ENCODE measurements at regions not wholly inside any gene's neighbourhood (a gene's known extent, or its start where the extent isn't known, plus 50 kb on each side); places are given as distances from the start of the nearest gene placed in this dataset.
"Not testable (repeated sequence)": the region's sequence is repeated elsewhere in the genome, so short reads cannot be mapped to it uniquely, and the experiment has no call there.

DNA sequence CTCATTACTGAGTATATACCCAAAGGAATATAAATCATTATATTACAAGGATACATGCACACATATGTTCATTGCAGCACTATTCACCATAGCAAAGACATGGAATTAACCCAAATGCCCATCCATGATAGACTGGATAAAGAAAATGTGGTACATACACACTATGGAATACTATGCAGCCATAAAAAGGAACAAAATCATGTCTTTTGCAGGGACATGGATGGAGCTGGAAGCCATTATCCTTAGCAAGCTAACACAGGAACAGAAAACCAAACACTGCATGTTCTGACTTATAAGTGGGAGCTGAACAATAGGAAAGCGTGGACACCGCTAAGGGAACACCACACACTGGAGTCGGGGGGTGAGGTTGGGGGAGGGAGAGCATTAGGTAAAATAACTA, 236.7 kb upstream of the NFIA start:
- TF ChIP-seq, protein P1, sequence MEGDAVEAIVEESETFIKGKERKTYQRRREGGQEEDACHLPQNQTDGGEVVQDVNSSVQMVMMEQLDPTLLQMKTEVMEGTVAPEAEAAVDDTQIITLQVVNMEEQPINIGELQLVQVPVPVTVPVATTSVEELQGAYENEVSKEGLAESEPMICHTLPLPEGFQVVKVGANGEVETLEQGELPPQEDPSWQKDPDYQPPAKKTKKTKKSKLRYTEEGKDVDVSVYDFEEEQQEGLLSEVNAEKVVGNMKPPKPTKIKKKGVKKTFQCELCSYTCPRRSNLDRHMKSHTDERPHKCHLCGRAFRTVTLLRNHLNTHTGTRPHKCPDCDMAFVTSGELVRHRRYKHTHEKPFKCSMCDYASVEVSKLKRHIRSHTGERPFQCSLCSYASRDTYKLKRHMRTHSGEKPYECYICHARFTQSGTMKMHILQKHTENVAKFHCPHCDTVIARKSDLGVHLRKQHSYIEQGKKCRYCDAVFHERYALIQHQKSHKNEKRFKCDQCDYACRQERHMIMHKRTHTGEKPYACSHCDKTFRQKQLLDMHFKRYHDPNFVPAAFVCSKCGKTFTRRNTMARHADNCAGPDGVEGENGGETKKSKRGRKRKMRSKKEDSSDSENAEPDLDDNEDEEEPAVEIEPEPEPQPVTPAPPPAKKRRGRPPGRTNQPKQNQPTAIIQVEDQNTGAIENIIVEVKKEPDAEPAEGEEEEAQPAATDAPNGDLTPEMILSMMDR (IDR thresholded peaks at IDR 0.05; ENCODE audit: low read depth, low read length, missing input control): not testable (repeated sequence)
- TF ChIP-seq TAF1 (conservative IDR thresholded peaks at IDR 0.05); JUND (IDR thresholded peaks at IDR 0.05); RAD21 (IDR thresholded peaks at IDR 0.05): not testable (repeated sequence)
- TF ChIP-seq, protein P2, sequence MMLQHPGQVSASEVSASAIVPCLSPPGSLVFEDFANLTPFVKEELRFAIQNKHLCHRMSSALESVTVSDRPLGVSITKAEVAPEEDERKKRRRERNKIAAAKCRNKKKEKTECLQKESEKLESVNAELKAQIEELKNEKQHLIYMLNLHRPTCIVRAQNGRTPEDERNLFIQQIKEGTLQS (IDR thresholded peaks at IDR 0.05): not testable (repeated sequence)
- TF ChIP-seq, protein P3, sequence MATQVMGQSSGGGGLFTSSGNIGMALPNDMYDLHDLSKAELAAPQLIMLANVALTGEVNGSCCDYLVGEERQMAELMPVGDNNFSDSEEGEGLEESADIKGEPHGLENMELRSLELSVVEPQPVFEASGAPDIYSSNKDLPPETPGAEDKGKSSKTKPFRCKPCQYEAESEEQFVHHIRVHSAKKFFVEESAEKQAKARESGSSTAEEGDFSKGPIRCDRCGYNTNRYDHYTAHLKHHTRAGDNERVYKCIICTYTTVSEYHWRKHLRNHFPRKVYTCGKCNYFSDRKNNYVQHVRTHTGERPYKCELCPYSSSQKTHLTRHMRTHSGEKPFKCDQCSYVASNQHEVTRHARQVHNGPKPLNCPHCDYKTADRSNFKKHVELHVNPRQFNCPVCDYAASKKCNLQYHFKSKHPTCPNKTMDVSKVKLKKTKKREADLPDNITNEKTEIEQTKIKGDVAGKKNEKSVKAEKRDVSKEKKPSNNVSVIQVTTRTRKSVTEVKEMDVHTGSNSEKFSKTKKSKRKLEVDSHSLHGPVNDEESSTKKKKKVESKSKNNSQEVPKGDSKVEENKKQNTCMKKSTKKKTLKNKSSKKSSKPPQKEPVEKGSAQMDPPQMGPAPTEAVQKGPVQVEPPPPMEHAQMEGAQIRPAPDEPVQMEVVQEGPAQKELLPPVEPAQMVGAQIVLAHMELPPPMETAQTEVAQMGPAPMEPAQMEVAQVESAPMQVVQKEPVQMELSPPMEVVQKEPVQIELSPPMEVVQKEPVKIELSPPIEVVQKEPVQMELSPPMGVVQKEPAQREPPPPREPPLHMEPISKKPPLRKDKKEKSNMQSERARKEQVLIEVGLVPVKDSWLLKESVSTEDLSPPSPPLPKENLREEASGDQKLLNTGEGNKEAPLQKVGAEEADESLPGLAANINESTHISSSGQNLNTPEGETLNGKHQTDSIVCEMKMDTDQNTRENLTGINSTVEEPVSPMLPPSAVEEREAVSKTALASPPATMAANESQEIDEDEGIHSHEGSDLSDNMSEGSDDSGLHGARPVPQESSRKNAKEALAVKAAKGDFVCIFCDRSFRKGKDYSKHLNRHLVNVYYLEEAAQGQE (IDR thresholded peaks at IDR 0.05): not testable (repeated sequence)
